Ascending aorta (tissue), 2 donors: ENCODE measurements at regions not wholly inside any gene's neighbourhood (a gene's known extent, or its start where the extent isn't known, plus 50 kb on each side); places are given as distances from the start of the nearest gene placed in this dataset.

Source experiments
- DNase-seq, 2 donors: peaks; one replicate each; pipeline ENCODE4 v3.0.0-alpha.2; 2019; ENCODE audit warnings: low spot score in 2 of 2
- H3K27ac ChIP-seq, 2 donors: fragments of 200-600 bp; sonication (generic); one replicate each; pipeline ENCODE4 v1.5.1; 2016 to 2017; ENCODE audit warnings: mild to moderate bottlenecking in 1 of 2
- H3K27me3 ChIP-seq: fragments of 200-600 bp; sonication (generic); one replicate; pipeline ENCODE4 v1.5.1; 2017
- H3K36me3 ChIP-seq, 2 donors: fragments of 200-600 bp; sonication (generic); one replicate each; pipeline ENCODE4 v1.5.1; 2016
- H3K4me1 ChIP-seq, 2 donors: fragments of 200-600 bp; sonication (generic); one replicate each; pipeline ENCODE4 v1.5.1; 2016 to 2017; ENCODE audit warnings: mild to moderate bottlenecking in 1 of 2
- H3K4me3 ChIP-seq, 2 donors: fragments of 200-600 bp; sonication (generic); one replicate each; pipeline ENCODE4 v1.5.1; 2016 to 2017; ENCODE audit warnings: mild to moderate bottlenecking in 1 of 2
- H3K9me3 ChIP-seq, 2 donors: fragments of 200-600 bp; sonication (generic); one replicate each; pipeline ENCODE4 v1.5.1; 2016
- intact Hi-C: fragments of 100-400 bp; cut with DNase I; formaldehyde crosslinking; loops from one replicate; pipeline ENCODE4 v1.15.1; 2023
- TF ChIP-seq, protein P1 (sequence below), 3 experiments: fragments of 200-600 bp in 2 of 3; fragments of 450-650 bp in 1 of 3; sonication (generic) in 2 of 3; IDR thresholded peaks; one replicate each; pipeline ENCODE4 v1.5.1; 2016 to 2019; ENCODE audit warnings: antibody characterized with exemption in 3 of 3, mild to moderate bottlenecking in 1 of 3, moderate library complexity in 1 of 3

DNA sequence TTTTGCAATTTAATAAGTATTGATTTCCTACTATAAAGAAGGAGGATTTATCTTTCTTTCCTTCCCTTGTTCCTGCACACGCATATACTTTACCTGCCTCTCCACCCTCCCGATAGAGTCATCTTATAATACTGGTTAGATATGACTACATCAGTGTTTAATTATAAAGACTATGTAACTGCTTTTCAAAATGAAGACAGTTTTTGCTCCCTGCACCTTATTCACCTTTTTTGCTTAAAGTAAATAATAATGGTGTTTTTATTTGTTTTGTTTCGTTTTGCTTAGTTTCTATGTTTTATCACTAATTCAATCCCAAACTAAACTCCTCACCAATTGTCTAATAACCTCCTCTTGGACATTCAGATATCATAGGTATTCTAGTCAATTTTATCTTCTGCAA lies 101.9 kb upstream of the RORA start:
- H3K4me3 ChIP-seq: no peak overlapping the region
- intact Hi-C loops: no loop called here

DNA sequence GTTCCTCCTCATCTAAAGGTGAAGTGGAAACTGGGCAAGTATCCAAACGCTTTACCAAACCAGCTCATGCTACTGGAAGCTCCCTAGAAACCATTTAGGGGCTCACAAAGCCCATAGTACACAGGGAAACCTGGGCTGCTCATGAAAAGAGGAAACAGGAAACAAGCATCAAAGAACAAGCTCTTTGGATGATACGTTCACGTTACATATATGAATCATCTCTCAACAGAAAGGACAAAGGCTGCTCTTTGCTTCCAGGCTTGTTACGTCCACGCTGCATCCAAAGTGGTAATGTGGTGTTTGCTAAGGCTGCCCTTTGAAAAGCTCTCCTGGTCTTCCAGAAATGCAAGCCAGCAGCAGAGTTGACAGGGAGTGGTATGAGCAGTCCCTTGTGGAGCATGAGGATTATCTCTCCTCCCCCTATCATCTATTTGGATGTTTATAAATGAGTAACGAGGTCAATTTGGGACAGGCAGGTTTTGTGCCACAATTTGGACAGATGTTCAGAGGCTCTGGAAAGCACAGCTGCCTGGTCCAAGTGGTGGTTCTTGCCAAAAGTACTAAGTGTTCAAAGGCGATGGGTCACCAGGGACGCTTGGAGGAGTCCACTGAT lies 98.0 kb upstream of the RORA start:
- TF ChIP-seq, protein P1, sequence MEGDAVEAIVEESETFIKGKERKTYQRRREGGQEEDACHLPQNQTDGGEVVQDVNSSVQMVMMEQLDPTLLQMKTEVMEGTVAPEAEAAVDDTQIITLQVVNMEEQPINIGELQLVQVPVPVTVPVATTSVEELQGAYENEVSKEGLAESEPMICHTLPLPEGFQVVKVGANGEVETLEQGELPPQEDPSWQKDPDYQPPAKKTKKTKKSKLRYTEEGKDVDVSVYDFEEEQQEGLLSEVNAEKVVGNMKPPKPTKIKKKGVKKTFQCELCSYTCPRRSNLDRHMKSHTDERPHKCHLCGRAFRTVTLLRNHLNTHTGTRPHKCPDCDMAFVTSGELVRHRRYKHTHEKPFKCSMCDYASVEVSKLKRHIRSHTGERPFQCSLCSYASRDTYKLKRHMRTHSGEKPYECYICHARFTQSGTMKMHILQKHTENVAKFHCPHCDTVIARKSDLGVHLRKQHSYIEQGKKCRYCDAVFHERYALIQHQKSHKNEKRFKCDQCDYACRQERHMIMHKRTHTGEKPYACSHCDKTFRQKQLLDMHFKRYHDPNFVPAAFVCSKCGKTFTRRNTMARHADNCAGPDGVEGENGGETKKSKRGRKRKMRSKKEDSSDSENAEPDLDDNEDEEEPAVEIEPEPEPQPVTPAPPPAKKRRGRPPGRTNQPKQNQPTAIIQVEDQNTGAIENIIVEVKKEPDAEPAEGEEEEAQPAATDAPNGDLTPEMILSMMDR (IDR thresholded peaks at IDR 0.05): no peak
- H3K27ac ChIP-seq: no peak overlapping the region
- no peak overlapping the region for H3K4me3 ChIP-seq
- DNase-seq: no peak
- H3K36me3 ChIP-seq: no peaks in the 10 kb centered on the region
- H3K27me3 ChIP-seq: no peaks in the 10 kb centered on the region
- H3K9me3 ChIP-seq: no peaks in the 10 kb centered on the region
- no peaks in the 10 kb centered on the region for H3K4me1 ChIP-seq
- intact Hi-C loops: no loop called here

More for the DNA sequence above, 101.9 kb upstream of the RORA start:
- Histone ChIP-seq H3K27ac (no peak overlapping the region), H3K36me3 (no peaks in the 10 kb centered on the region), H3K4me1 (no peaks in the 10 kb centered on the region), H3K27me3 (no peaks in the 10 kb centered on the region), H3K9me3 (peaks cover 0 to 3% of the 10 kb centered on the region in 2 donors)
- TF ChIP-seq, protein P1 (IDR thresholded peaks at IDR 0.05): no peak
- DNase-seq: no peak

DNA sequence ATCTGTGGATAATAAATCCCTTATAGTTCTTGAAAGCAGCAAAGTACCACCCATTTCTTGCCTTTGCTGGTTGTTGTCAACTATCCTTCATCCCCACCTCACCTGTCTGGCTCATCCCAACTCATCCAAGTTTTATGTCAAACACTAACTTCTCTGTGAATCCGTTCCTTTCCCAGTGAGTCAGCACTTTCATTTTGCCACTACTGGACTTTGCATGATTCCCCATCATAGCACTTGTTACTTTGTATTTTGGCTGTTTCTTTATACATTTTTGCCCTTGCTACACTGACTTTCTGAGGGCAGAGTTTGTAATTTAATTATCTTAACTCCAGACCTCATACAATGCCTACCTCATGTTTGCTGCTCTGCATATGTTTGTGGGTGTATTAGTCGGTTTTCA lies 90.8 kb upstream of the RORA start:
- Histone ChIP-seq H3K27me3 (no peaks in the 10 kb centered on the region), H3K4me1 (no peaks in the 10 kb centered on the region), H3K4me3 (no peak overlapping the region), H3K27ac (no peak overlapping the region), H3K36me3 (no peaks in the 10 kb centered on the region), H3K9me3 (no peaks in the 10 kb centered on the region)
- intact Hi-C loops: no loop called here
- DNase-seq: no peak
- TF ChIP-seq, protein P1 (IDR thresholded peaks at IDR 0.05): no peak

DNA sequence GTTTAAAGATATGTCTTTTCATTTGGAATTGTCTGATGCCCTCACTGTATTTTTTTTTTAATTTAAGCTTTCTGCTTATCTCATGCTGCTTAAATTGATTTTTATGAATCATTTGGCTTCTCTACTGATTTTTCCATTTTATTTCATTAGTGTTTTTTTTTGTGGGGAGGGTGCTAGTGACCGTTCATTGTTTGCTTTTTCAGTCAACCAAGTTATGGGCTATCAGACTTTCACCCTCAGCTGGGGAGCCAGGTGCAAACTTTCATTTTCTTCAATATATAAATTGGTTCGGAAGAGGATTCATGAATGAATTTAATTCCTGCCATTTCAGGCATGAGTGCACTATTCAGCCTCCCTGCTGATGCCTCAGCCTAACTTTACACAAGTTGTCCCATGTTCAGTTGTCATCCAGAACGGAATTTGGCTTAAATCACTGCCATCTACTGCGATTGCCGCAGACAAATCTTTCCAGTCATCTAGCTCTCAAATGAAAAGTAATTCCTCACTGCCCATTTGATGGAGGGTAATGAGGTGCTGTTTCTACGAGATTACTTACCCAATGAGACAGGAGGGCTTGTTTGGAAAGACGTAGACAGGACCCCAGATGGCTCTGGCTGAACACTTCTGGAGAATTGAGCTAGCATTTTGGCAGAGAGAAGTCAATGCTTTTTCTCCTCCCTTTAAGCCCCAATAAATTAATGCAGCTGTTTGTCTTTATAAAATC lies 89.9 kb upstream of the RORA start:
- Histone ChIP-seq H3K9me3 (no peaks in the 10 kb centered on the region), H3K4me1 (no peaks in the 10 kb centered on the region), H3K4me3 (no peak overlapping the region), H3K27ac (no peak overlapping the region), H3K27me3 (no peaks in the 10 kb centered on the region), H3K36me3 (no peaks in the 10 kb centered on the region)
- DNase-seq: no peak
- intact Hi-C loops: no loop called here
- TF ChIP-seq, protein P1 (IDR thresholded peaks at IDR 0.05): no peak

DNA sequence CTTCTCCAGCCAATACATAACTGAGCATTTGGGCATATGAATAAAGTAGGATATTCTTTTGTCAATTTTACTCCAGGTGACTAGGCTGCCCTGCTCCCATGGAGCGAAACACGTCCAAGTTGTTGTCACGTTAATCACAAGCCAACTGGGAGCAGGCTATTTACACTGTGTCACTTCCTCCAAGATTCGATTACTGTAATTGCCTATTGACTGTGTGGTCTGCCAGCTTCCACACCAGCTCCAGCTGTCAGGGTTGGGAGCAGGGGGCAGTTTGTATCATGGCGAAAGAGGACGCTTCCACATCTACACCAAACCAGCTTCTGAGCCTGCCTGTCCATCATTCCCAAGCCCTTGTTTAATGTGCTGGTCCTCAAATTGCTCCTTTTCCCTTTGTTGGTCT lies 89.2 kb upstream of the RORA start:
- H3K4me3 ChIP-seq: no peak overlapping the region
- no peaks in the 10 kb centered on the region for H3K4me1 ChIP-seq
- H3K36me3 ChIP-seq: no peaks in the 10 kb centered on the region
- TF ChIP-seq, protein P1 (IDR thresholded peaks at IDR 0.05): no peak
- DNase-seq: no peak
- H3K27me3 ChIP-seq: no peaks in the 10 kb centered on the region
- intact Hi-C loops: no loop called here
- no peak overlapping the region for H3K27ac ChIP-seq
- H3K9me3 ChIP-seq: no peaks in the 10 kb centered on the region
